D721Med (cell line): ENCODE measurements at regions not wholly inside any gene's neighbourhood (a gene's known extent, or its start where the extent isn't known, plus 50 kb on each side); places are given as distances from the start of the nearest gene placed in this dataset.

Experiments used
- DNase-seq: peaks from one replicate; pipeline ENCODE4 v3.0.0; 2011; ENCODE audit warnings: low spot score; ENCODE audit not compliant: insufficient read length
- FAIRE-seq: peaks from 2 replicates; lab custom pipeline; 2011; peaks lifted over from hg19 to GRCh38; lab: Jason Lieb, UNC
- TF ChIP-seq, protein P1 (sequence below): IDR thresholded peaks from 2 replicates; pipeline ENCODE4 v1.5.1; 2012; ENCODE audit warnings: mild to moderate bottlenecking, control low read depth; ENCODE audit not compliant: insufficient read depth; ENCODE audit errors: missing control alignments

DNA sequence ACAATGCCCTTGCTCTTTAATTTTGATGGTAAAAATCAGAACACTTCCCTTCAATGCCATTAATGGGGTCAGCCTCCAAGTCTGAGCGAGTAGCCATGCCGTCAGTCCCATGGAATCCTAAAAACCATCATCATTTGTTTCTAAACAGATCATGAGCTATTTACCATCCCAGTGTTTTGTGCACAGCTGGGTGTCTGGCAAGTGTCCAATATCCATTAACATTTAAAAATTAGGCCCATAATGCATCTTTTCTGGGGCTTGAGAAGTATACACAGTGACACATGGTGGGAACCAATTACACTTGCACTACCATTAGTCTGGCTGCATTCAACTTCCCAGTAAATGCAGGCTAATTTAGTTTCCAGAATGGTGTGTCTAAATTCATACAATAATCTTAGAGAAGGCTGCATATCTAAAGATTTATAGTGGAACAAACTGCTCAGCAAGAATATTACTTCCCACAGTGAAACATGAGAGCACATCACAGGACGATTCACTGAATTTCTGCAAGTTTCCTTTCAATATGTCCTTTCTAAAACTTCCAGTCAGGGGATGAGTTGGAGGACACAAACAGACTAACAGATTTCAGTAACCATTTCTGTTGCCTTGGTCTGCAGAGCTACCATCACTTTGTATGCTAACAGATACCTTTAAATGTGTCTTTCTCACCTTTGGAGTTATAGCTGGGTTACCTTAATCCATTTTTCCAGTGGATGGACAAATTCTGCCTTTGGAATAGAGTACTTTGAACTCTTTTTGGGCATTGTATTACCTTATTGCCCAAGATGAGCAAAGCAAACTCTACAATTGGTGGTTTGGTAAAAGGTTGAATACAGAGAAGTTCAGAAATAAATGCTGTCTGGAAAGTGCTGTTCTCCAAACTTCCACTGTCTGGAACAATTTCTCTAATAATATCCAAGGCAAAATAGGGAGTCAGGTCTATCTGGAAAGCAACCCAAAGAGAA is 258.0 kb downstream of the PTBP2 start:
- DNase-seq = no peak
- TF ChIP-seq, protein P1, sequence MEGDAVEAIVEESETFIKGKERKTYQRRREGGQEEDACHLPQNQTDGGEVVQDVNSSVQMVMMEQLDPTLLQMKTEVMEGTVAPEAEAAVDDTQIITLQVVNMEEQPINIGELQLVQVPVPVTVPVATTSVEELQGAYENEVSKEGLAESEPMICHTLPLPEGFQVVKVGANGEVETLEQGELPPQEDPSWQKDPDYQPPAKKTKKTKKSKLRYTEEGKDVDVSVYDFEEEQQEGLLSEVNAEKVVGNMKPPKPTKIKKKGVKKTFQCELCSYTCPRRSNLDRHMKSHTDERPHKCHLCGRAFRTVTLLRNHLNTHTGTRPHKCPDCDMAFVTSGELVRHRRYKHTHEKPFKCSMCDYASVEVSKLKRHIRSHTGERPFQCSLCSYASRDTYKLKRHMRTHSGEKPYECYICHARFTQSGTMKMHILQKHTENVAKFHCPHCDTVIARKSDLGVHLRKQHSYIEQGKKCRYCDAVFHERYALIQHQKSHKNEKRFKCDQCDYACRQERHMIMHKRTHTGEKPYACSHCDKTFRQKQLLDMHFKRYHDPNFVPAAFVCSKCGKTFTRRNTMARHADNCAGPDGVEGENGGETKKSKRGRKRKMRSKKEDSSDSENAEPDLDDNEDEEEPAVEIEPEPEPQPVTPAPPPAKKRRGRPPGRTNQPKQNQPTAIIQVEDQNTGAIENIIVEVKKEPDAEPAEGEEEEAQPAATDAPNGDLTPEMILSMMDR = no peak
- FAIRE-seq = no peak

DNA sequence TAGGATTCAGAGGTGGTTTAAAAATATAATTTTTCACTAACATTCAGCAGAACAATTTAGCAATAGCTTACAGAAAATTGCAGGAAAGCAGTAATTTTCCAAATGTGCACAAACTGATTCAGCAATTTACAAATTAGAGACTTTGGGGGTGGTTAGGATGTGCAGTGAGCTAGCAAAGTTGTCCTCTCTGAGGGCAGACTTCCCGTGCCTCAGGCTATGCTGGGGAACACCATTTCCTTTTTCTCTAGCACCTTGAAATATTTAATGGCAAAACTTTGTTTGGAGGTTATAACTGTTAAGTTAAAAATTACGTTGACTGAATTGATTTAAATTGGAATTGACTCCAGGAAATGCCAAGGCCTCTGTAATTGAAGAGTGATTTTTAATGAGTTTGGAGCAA is 258.9 kb downstream of the PTBP2 start:
- DNase-seq = no peak
- FAIRE-seq = no peak
- TF ChIP-seq, protein P1 = no peak

- FAIRE-seq (no peak), DNase-seq (no peak)
- TF ChIP-seq, protein P1 = no peak
Observed at GRCh38 chr1:96981181-96981580, 259.6 kb downstream of the PTBP2 start.

- FAIRE-seq = no peak
- TF ChIP-seq, protein P1 = no peak
- no peak for DNase-seq
Observed at GRCh38 chr1:96982118-96982517, 260.5 kb downstream of the PTBP2 start.

GRCh38 chr1:96983866-96984265 is 262.3 kb downstream of the PTBP2 start:
- DNase-seq (no peak), FAIRE-seq (no peak)
- TF ChIP-seq, protein P1 = no peak

GRCh38 chr1:96987186-96987703 is 265.7 kb downstream of the PTBP2 start:
- TF ChIP-seq, protein P1 = no peak
- DNase-seq = no peak

DNA sequence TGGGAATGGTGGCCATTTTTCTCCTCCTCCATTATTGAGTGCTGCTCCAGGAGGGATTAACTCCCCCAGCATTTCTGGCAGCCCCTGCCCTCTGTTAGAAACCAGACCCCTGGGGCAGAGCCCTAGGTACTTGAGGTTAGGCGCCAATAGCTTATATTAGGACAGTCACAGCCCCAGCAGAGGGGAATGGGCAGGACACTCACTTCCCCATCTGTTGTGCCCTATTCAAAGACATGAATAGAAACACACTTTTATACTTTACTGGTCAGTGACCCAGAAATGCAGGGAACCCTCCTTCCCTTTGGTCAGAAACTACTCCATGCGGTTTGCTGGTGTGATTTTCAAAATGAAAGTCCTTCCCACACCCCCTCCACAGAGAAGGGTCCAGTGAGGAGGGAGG is 267.7 kb downstream of the PTBP2 start:
- no peak for FAIRE-seq
- TF ChIP-seq, protein P1 = no peak
- no peak for DNase-seq

More at GRCh38 chr1:96987186-96987703, 265.7 kb downstream of the PTBP2 start:
- FAIRE-seq = no peak
